ENCODE measurements at regions not wholly inside any gene's neighbourhood (a gene's known extent, or its start where the extent isn't known, plus 50 kb on each side); places are given as distances from the start of the nearest gene placed in this dataset.

DNA sequence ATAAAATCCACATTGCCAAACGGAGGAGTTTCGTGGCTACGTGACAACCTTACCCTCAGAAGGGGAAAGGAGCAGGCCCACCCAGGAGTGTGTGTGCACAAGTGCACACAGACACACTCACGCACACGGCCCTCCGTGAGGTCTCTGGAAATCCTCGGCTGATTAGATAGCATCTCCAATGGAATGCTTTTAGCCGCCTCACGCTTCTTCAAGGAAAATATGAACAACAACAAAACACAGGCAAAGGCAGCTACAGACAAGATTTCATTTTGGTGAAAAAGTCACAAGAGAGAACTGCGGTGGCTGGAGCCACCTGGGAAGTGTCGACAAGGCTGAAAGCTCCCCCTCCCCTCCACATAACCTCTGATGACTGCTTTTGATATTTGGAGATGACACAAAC, 391.8 kb upstream of the MKI67 start:
- peaks cover 0 to 3% of the 10 kb centered on the region in 2 experiments; a peak in 2 of 5 replicates for H3K4me1 ChIP-seq (replicated peaks in 1 of 2; ENCODE audit: control insufficient read depth in 2 of 2, insufficient read depth in 2 of 2, low read length in 2 of 2)
- POLR2A ChIA-PET, result no interaction called here
- CTCF ChIA-PET (ENCODE audit: low intra/inter-chr PET ratio), result no interaction called here
- H3K79me2 ChIP-seq (ENCODE audit: control insufficient read depth, insufficient read depth, low read length), result no peaks in the 10 kb centered on the region
- no peak overlapping the region for H3K4me3 ChIP-seq
- no peaks in the 10 kb centered on the region for H4K20me1 ChIP-seq (replicated peaks; ENCODE audit: control insufficient read depth, insufficient read depth, low read length)
- intact Hi-C loops (cut with micrococcal nuclease), result loop anchor here (10.0 kb wide), 1 partner anchor 1857 kb away; no protein-coding TSS in a partner anchor
- no peaks in the 10 kb centered on the region for H3K9me3 ChIP-seq (replicated peaks; ENCODE audit: control insufficient read depth, insufficient read depth, low read depth, low read length)
- no peak overlapping the region for H3K9ac ChIP-seq (ENCODE audit: insufficient read depth in 1 of 2, low read depth in 2 of 2, low read length in 2 of 2)
- H3K4me2 ChIP-seq (ENCODE audit: insufficient read depth, low read length), result no peak overlapping the region
- BruUV-seq (replicated peaks), result no TSS peak
- in situ Hi-C loops (cut with MboI), result no loop called here
- no peak for FAIRE-seq
- H3K36me3 ChIP-seq (ENCODE audit: control insufficient read depth, insufficient read depth, low read length), result no peaks in the 10 kb centered on the region
- 0 out of 2 replicates have a peak overlapping the region, but pooled peaks have one; percentile 45 for H2AFZ ChIP-seq (ENCODE audit: low read depth, low read length)
- 19% methylated on average over 10 of the region's 11 CpGs for WGBS (ENCODE audit: insufficient coverage, low coverage, missing lambda C conversion rate)
- H3K27ac ChIP-seq (ENCODE audit: extremely low read depth, low read depth, low read length), result no peak overlapping the region
- no peaks in the 10 kb centered on the region for H3K9me1 ChIP-seq (ENCODE audit: control insufficient read depth, insufficient read depth, low read length)
- no peak for ATAC-seq
- DNase-seq (ENCODE audit: extremely low read depth in 1 of 4, low spot score in 3 of 4), result no peak
- TF ChIP-seq, protein P1, sequence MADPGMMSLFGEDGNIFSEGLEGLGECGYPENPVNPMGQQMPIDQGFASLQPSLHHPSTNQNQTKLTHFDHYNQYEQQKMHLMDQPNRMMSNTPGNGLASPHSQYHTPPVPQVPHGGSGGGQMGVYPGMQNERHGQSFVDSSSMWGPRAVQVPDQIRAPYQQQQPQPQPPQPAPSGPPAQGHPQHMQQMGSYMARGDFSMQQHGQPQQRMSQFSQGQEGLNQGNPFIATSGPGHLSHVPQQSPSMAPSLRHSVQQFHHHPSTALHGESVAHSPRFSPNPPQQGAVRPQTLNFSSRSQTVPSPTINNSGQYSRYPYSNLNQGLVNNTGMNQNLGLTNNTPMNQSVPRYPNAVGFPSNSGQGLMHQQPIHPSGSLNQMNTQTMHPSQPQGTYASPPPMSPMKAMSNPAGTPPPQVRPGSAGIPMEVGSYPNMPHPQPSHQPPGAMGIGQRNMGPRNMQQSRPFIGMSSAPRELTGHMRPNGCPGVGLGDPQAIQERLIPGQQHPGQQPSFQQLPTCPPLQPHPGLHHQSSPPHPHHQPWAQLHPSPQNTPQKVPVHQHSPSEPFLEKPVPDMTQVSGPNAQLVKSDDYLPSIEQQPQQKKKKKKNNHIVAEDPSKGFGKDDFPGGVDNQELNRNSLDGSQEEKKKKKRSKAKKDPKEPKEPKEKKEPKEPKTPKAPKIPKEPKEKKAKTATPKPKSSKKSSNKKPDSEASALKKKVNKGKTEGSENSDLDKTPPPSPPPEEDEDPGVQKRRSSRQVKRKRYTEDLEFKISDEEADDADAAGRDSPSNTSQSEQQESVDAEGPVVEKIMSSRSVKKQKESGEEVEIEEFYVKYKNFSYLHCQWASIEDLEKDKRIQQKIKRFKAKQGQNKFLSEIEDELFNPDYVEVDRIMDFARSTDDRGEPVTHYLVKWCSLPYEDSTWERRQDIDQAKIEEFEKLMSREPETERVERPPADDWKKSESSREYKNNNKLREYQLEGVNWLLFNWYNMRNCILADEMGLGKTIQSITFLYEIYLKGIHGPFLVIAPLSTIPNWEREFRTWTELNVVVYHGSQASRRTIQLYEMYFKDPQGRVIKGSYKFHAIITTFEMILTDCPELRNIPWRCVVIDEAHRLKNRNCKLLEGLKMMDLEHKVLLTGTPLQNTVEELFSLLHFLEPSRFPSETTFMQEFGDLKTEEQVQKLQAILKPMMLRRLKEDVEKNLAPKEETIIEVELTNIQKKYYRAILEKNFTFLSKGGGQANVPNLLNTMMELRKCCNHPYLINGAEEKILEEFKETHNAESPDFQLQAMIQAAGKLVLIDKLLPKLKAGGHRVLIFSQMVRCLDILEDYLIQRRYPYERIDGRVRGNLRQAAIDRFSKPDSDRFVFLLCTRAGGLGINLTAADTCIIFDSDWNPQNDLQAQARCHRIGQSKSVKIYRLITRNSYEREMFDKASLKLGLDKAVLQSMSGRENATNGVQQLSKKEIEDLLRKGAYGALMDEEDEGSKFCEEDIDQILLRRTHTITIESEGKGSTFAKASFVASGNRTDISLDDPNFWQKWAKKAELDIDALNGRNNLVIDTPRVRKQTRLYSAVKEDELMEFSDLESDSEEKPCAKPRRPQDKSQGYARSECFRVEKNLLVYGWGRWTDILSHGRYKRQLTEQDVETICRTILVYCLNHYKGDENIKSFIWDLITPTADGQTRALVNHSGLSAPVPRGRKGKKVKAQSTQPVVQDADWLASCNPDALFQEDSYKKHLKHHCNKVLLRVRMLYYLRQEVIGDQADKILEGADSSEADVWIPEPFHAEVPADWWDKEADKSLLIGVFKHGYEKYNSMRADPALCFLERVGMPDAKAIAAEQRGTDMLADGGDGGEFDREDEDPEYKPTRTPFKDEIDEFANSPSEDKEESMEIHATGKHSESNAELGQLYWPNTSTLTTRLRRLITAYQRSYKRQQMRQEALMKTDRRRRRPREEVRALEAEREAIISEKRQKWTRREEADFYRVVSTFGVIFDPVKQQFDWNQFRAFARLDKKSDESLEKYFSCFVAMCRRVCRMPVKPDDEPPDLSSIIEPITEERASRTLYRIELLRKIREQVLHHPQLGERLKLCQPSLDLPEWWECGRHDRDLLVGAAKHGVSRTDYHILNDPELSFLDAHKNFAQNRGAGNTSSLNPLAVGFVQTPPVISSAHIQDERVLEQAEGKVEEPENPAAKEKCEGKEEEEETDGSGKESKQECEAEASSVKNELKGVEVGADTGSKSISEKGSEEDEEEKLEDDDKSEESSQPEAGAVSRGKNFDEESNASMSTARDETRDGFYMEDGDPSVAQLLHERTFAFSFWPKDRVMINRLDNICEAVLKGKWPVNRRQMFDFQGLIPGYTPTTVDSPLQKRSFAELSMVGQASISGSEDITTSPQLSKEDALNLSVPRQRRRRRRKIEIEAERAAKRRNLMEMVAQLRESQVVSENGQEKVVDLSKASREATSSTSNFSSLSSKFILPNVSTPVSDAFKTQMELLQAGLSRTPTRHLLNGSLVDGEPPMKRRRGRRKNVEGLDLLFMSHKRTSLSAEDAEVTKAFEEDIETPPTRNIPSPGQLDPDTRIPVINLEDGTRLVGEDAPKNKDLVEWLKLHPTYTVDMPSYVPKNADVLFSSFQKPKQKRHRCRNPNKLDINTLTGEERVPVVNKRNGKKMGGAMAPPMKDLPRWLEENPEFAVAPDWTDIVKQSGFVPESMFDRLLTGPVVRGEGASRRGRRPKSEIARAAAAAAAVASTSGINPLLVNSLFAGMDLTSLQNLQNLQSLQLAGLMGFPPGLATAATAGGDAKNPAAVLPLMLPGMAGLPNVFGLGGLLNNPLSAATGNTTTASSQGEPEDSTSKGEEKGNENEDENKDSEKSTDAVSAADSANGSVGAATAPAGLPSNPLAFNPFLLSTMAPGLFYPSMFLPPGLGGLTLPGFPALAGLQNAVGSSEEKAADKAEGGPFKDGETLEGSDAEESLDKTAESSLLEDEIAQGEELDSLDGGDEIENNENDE (IDR thresholded peaks at IDR 0.05; ENCODE audit: low read depth, low read length), result no peak
- TF ChIP-seq KLF16 (IDR thresholded peaks at IDR 0.05), result no peak
- TF ChIP-seq PHF21A (IDR thresholded peaks at IDR 0.05; ENCODE audit: borderline replicate concordance, low read depth), result no peak
- no peak for TF ChIP-seq ZNF780A (CRISPR knock-in tag; IDR thresholded peaks at IDR 0.05)
- TF ChIP-seq EZH2 (IDR thresholded peaks at IDR 0.05; ENCODE audit: borderline replicate concordance, low read depth, low read length), result no peak
- TF ChIP-seq MLX (CRISPR knock-in tag; conservative IDR thresholded peaks at IDR 0.05), result no peak
- TF ChIP-seq CBX8 (IDR thresholded peaks at IDR 0.05; ENCODE audit: borderline replicate concordance, extremely low read depth, low read depth, low read length, poor library complexity, severe bottlenecking), result no peak
- no peaks in the 10 kb centered on the region for H3K27me3 ChIP-seq (ENCODE audit: control insufficient read depth in 2 of 2, insufficient read depth in 2 of 2, low read length in 2 of 2)

All from K562 (cell line).